Stimulated activated memory B cell treated with anti-CD40 and anti-IgM and Interleukin-4, amounts not matched to agents 10 μg/mL and 1 μg/mL and 100 μg/mL, for 72 hours (primary cell): ENCODE measurements at regions not wholly inside any gene's neighbourhood (a gene's known extent, or its start where the extent isn't known, plus 50 kb on each side); places are given as distances from the start of the nearest gene placed in this dataset.
"Not testable (repeated sequence)": the region's sequence is repeated elsewhere in the genome, so short reads cannot be mapped to it uniquely, and the experiment has no call there.

Experiments used
- ATAC-seq: fragments of 150-1000 bp; cut with Tn5 transposase; 2 replicates; pipeline ENCODE4 v1.10.0; 2021
- H3K27ac Mint-ChIP-seq: one replicate; pipeline ENCODE4 v1.8.0; 2022; ENCODE audit warnings: mild to moderate bottlenecking, mixed read lengths
- H3K27me3 Mint-ChIP-seq: one replicate; pipeline ENCODE4 v1.8.0; 2022; ENCODE audit warnings: mixed read lengths
- H3K36me3 Mint-ChIP-seq: one replicate; pipeline ENCODE4 v1.8.0; 2022; ENCODE audit warnings: mixed read lengths
- H3K4me1 Mint-ChIP-seq: one replicate; pipeline ENCODE4 v1.8.0; 2022; ENCODE audit warnings: mixed read lengths
- H3K4me3 Mint-ChIP-seq: one replicate; pipeline ENCODE4 v1.8.0; 2022; ENCODE audit warnings: mild to moderate bottlenecking, moderate library complexity, mixed read lengths
- H3K9me3 Mint-ChIP-seq: one replicate; pipeline ENCODE4 v1.8.0; 2022; ENCODE audit warnings: mixed read lengths

GRCh38 chr21:14817311-14817710, 247.5 kb downstream of the NRIP1 start:
- Mint-ChIP-seq H3K4me1 (peaks cover 6% of the 10 kb centered on the region), H3K4me3 (no peak overlapping the region), H3K27me3 (no peaks in the 10 kb centered on the region), H3K27ac (no peak overlapping the region), H3K9me3 (peaks cover 10% of the 10 kb centered on the region), H3K36me3 (peaks cover 5% of the 10 kb centered on the region)
- no peak for ATAC-seq

DNA sequence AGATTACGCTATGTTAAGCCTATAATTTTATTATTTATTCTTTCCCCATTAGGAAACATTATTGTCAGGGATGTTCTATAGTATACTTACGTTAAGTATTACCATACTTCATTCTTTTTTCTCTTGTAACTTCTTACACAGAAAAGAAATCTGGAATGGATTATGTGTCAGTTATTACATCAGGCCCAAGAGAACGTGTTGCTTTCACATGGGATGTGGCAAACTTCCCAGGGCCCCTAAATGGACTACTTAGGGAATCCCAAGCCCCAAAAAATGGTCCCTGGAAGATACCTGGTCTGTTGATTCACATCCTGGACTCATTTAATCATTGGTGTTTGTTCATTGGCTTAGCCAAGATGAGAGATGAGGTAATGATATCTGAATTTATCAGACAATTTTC, 249.8 kb downstream of the NRIP1 start:
- peaks cover 16% of the 10 kb centered on the region for H3K4me1 Mint-ChIP-seq
- H3K27me3 Mint-ChIP-seq = no peaks in the 10 kb centered on the region
- ATAC-seq = no peak
- H3K4me3 Mint-ChIP-seq = no peak overlapping the region
- no peak overlapping the region for H3K27ac Mint-ChIP-seq
- H3K9me3 Mint-ChIP-seq = peaks cover 16% of the 10 kb centered on the region
- peaks cover 11% of the 10 kb centered on the region for H3K36me3 Mint-ChIP-seq

GRCh38 chr21:14814282-14814681, 250.5 kb downstream of the NRIP1 start:
- no peak for ATAC-seq
- H3K9me3 Mint-ChIP-seq = peaks cover 16% of the 10 kb centered on the region
- peaks cover 11% of the 10 kb centered on the region for H3K36me3 Mint-ChIP-seq
- H3K4me3 Mint-ChIP-seq = no peak overlapping the region
- H3K27ac Mint-ChIP-seq = no peak overlapping the region
- no peaks in the 10 kb centered on the region for H3K27me3 Mint-ChIP-seq
- peaks cover 20% of the 10 kb centered on the region for H3K4me1 Mint-ChIP-seq

- peaks cover 18% of the 10 kb centered on the region for H3K9me3 Mint-ChIP-seq
- not testable (repeated sequence) for H3K4me3 Mint-ChIP-seq, H3K27ac Mint-ChIP-seq, ATAC-seq, H3K4me1 Mint-ChIP-seq, H3K36me3 Mint-ChIP-seq, H3K27me3 Mint-ChIP-seq
Observed at GRCh38 chr21:14804170-14804569, 258.1 kb upstream of the SAMSN1 start.

DNA sequence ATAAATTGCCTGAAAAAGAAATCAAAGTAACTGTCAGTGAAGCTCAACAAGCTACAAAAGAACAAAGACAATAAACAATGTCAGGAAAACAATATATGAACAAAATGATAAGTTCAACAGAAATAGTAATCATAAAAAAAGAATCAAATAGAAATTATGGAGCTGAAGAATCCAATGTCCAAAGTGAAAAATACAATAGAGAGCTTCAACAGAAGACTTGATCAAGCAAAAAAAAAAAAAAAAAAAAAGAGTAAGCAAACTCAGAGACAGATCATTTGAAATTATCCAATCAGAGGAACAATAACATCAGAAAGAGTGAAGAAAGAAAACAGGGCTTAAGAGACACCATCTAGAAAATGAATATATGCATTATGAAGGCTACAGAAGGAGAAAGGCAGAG, 251.4 kb upstream of the SAMSN1 start:
- Mint-ChIP-seq H3K9me3 (peaks cover 36% of the 10 kb centered on the region), H3K27ac (no peak overlapping the region), H3K27me3 (peaks cover 8% of the 10 kb centered on the region), H3K4me1 (no peaks in the 10 kb centered on the region), H3K4me3 (no peak overlapping the region), H3K36me3 (peaks cover 13% of the 10 kb centered on the region)
- no peak for ATAC-seq

GRCh38 chr21:14787312-14787711, 241.2 kb upstream of the SAMSN1 start:
- Mint-ChIP-seq H3K4me1 (no peaks in the 10 kb centered on the region), H3K27ac (no peak overlapping the region), H3K9me3 (peaks cover 5% of the 10 kb centered on the region), H3K4me3 (no peak overlapping the region), H3K36me3 (no peaks in the 10 kb centered on the region), H3K27me3 (no peaks in the 10 kb centered on the region)
- ATAC-seq = no peak

GRCh38 chr21:14785679-14786078, 239.6 kb upstream of the SAMSN1 start:
- no peaks in the 10 kb centered on the region for H3K36me3 Mint-ChIP-seq
- peaks cover 5% of the 10 kb centered on the region for H3K9me3 Mint-ChIP-seq
- no peak for ATAC-seq
- no peak overlapping the region for H3K4me3 Mint-ChIP-seq
- no peaks in the 10 kb centered on the region for H3K4me1 Mint-ChIP-seq
- no peaks in the 10 kb centered on the region for H3K27me3 Mint-ChIP-seq
- no peak overlapping the region for H3K27ac Mint-ChIP-seq

DNA sequence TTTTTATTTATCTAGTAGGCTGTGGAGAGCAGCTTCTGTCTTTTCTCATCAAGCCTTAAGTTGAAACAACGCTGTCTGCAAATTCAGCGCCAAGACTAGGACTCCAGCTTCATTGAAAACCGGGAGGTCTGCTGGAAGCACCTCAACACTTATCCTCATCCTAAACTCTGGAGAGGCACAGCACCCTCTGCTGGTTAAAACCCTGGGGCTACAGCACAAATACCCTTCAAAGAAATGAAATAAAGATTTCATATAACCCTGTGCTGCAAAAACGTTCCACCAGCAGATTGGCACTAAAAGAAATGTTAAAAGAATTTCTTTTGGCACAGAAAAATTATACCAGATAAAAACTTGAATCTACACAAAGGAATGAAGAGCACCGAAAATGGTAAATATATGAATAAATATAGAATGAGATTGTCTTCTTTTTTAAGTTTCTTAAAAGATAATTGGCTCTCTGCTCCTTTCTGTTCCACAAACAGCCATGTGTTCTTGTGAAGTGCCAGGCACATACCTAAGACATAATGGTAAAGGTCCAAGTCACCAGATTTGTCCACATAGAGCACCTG, 227.7 kb upstream of the SAMSN1 start:
- Mint-ChIP-seq H3K36me3 (no peaks in the 10 kb centered on the region), H3K4me3 (no peak overlapping the region), H3K27ac (no peak overlapping the region), H3K27me3 (no peaks in the 10 kb centered on the region), H3K4me1 (peaks cover 6% of the 10 kb centered on the region), H3K9me3 (peaks cover 4% of the 10 kb centered on the region)
- ATAC-seq = no peak

DNA sequence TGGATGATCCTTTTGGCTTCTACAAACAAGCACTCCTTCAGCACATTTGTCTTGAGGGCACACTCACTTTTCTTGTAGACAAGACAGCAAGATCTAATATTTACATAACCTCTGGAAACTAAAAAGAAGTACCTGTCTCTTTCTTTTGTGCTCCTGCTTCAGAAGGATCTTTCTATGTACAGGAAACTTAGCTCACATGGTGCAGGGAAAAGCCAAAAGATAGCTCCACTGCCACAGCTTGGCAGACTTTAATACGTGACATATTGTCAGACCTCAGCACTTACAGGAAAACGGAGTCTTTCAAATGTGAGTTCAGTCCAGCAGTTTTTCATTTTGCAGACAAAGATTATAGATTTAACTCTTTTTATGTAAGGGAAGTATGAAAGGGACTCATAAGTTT, 225.5 kb upstream of the SAMSN1 start:
- Mint-ChIP-seq H3K27me3 (no peaks in the 10 kb centered on the region), H3K27ac (peak overlapping the region; percentile 40), H3K4me1 (peaks cover 11% of the 10 kb centered on the region), H3K4me3 (no peak overlapping the region), H3K36me3 (no peaks in the 10 kb centered on the region), H3K9me3 (no peaks in the 10 kb centered on the region)
- ATAC-seq = no peak

- Mint-ChIP-seq H3K27me3 (no peaks in the 10 kb centered on the region), H3K36me3 (no peaks in the 10 kb centered on the region), H3K9me3 (no peaks in the 10 kb centered on the region), H3K4me3 (no peak overlapping the region), H3K4me1 (peaks cover 5% of the 10 kb centered on the region), H3K27ac (no peak overlapping the region)
- ATAC-seq = no peak
Observed at GRCh38 chr21:14768042-14768441, 221.9 kb upstream of the SAMSN1 start.

GRCh38 chr21:14767192-14767852, 221.2 kb upstream of the SAMSN1 start:
- Mint-ChIP-seq H3K9me3 (no peaks in the 10 kb centered on the region), H3K27ac (no peak overlapping the region), H3K36me3 (no peaks in the 10 kb centered on the region), H3K27me3 (no peaks in the 10 kb centered on the region), H3K4me3 (no peak overlapping the region), H3K4me1 (peaks cover 5% of the 10 kb centered on the region)
- no peak for ATAC-seq

DNA sequence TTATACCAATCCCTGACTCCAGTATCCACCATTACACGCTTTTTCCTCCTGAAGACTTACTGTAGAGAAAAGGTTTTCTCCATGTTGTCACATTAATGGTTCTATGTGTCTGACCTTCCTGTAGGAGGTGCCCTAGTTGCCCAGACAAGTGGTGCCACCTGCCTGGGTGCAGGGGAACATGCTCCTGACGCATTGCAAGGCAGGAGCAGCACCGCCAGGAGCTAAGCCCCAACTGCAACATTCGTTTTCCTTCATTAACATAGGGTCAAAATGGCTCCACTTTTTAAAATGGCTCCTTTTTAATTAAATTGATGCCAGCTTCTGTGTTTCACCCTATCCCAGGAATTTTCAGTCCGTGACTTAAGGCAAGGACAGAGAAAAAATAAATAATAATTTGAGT, 220.1 kb upstream of the SAMSN1 start:
- Mint-ChIP-seq H3K4me1 (peaks cover 12% of the 10 kb centered on the region), H3K4me3 (no peak overlapping the region), H3K9me3 (no peaks in the 10 kb centered on the region), H3K27me3 (no peaks in the 10 kb centered on the region), H3K27ac (no peak overlapping the region), H3K36me3 (no peaks in the 10 kb centered on the region)
- no peak for ATAC-seq

GRCh38 chr21:14763695-14764064, 217.6 kb upstream of the SAMSN1 start:
- no peaks in the 10 kb centered on the region for H3K9me3 Mint-ChIP-seq
- peak; percentile 43 for ATAC-seq
- no peaks in the 10 kb centered on the region for H3K27me3 Mint-ChIP-seq
- peaks cover 9% of the 10 kb centered on the region for H3K36me3 Mint-ChIP-seq
- peaks cover 18% of the 10 kb centered on the region for H3K4me1 Mint-ChIP-seq
- H3K27ac Mint-ChIP-seq = no peak overlapping the region
- no peak overlapping the region for H3K4me3 Mint-ChIP-seq

- peak; percentile 96 for ATAC-seq
Observed at GRCh38 chr21:14762734-14763694, 216.9 kb upstream of the SAMSN1 start.

GRCh38 chr21:14762327-14762726, 216.2 kb upstream of the SAMSN1 start:
- no peak overlapping the region for H3K27ac Mint-ChIP-seq
- H3K36me3 Mint-ChIP-seq = peaks cover 10% of the 10 kb centered on the region
- H3K9me3 Mint-ChIP-seq = no peaks in the 10 kb centered on the region
- H3K4me1 Mint-ChIP-seq = peaks cover 19% of the 10 kb centered on the region
- H3K4me3 Mint-ChIP-seq = no peak overlapping the region
- no peak for ATAC-seq
- no peaks in the 10 kb centered on the region for H3K27me3 Mint-ChIP-seq

More at GRCh38 chr21:14762734-14763694, 216.9 kb upstream of the SAMSN1 start:
- Mint-ChIP-seq H3K4me3 (no peak overlapping the region), H3K9me3 (no peaks in the 10 kb centered on the region), H3K4me1 (peaks cover 19% of the 10 kb centered on the region), H3K27me3 (no peaks in the 10 kb centered on the region), H3K36me3 (peaks cover 10% of the 10 kb centered on the region), H3K27ac (no peak overlapping the region)
